ENCODE measurements at regions not wholly inside any gene's neighbourhood (a gene's known extent, or its start where the extent isn't known, plus 50 kb on each side); places are given as distances from the start of the nearest gene placed in this dataset.

DNA sequence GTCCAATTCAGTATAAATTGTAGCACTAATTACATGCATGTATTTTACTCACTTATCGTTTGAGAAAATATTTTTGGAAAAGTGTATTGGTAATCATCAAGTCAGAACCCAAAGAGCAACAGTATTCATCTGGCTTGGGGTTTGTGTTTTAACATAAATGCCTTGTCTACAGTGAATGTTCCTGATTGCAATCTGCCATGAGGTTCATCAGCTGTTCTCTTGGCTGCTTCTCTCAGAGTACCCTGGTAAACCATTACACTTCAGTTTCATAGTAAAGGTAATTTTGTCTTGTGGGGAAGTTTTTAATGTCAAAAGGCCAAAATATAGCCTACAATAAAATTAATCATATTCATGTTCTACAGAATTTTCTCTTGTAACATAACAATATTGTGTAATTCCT, 150.3 kb downstream of the IFI44 start:
- no peak for DNase-seq

DNA sequence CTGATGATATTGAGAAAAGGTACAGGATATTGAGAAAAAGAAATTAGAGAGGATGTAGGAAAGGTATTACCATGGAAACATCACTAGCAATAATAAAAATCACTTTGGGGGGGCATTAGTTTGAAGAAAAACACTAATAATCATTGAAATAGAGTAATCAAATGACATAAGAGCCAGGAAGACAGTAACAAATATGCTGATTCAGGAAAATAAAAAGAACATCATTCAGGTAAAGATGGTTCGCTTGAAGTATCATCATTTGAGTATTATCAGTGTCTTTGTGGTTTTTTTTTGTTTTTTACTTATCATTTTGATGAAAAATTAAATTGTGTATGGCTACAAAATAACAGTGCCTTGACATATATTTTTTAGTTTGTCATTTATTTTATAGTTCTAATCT, 164.5 kb downstream of the IFI44 start:
- DNase-seq, result no peak

DNA sequence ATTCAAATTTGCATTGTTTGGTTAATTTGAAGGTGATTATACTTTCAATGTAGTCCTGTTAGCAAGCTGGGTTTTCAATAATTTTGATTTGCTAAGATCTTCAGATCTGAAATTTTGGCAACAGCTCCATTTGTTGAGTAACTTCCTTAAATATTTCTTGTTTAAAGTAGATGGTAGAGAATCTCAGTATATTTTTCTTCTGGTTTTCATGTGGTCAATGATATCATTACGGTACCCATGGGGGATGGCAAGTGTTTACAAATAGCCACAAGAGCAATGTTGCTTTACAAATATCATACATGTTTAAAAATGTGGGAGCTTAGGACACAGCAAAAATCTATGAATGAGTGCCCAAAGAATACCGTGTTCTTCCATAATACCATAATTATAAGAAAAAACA, 175.9 kb downstream of the IFI44 start:
- DNase-seq, result no peak

DNA sequence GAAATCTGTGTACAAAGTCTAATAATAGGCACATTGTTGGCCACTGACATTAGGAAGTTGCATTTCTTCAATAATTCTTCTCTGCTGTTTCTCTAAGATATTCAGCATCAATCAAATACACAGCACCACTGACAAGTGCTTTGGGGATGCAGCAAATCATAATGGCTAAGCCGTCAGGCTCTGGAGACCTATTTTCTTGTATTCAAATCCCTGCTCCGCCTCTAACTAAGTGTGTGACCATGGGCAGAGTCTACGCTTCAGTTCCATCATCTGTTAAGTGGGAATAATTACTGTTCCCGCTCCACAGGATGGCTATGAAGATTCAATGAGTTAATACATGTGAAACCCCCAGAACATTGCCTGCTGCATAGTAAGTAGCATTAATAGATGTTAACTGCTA, 176.9 kb downstream of the ADGRL4 start:
- no peak for DNase-seq

DNA sequence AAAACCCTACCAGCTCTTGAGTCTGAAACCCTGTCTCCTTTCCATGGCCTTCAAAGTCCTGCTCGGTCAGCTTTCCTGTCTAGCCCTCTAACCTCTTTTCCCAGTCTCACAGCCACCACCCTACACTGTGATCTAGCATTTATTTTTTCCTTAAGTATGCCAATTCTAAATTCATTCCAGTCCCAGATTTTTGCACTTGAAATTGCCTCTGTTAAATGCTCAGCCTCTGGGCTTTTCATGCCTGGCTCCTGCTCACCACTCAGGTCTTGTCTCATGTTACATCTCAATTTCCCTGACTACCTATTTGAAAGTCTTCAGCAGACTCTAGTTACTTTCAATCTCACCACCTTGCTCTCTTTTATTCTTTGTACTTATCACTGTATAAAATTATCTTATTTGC, 176.2 kb downstream of the ADGRL4 start:
- no peak for DNase-seq

DNA sequence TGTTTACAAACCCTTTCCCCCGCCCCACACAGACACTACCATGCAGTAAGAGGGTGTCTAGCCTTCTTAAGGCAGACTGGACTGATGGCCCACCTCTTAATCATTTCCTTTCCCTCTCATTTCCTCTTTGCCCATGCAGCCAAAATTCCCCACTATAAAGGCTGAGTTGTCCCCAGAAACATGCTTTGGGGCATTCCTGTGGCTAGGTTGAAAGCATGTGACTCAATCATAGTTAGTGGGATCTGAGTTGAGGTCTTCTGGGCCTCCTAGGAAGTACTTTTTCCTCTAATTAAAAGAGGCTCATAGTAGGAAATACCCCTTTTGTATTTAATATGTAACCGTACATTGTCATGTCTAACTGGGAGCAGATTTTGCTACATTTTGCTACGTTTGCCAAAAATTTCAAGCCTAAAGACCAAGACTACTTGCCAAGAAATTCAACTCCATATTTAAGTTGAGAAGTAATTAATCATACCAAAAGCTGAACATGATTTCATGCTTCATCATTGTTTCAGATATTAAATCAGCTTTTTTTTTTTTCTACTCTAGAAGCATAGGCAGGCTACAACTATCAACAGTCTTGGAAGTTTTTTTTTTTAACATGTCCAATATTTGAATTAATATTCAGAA, 174.7 kb downstream of the ADGRL4 start:
- peak; percentile 64 for DNase-seq

DNA sequence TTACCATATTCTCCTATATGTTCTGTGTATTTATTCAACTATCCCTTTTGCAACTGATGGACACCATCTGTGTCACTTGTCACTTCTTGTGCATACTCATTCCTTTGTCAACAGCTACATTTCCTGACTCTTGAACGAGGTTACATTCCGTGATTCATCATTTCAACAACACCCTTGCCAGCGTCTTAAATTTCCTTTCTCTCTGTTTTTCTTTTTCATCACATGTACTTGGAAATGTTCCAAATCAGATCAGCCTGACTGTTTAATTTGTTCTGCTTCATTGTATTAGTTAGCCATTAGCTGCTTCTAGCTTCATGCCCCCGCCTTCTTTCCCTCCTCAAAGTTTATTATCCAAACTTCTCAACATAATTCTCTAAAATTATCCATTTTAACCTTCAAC, 173.0 kb downstream of the ADGRL4 start:
- DNase-seq, result peak; percentile 80

DNA sequence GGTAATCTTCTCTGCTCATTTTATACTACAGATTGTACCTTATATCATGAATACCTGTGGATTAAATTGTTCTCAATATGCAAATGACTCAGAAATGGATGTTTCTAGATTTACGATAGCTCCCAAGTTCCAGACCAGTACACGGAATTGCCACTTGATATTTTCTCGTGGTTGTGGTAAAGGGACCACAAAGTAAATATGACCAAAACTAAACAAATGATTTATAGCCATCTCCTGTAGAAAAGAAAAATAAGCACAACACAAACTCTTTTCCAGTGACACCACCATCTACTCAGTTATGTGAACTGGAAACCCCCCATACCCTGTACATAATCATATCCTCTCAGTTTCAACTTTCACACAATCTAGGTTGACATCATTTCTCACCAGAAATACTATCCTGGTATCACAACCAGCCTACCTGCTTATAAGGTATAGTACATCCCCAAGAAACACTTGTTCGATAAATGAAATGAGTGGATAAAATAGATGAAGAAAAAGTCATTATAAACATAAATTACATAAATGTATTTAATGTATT, 172.3 kb downstream of the ADGRL4 start:
- DNase-seq, result no peak

DNA sequence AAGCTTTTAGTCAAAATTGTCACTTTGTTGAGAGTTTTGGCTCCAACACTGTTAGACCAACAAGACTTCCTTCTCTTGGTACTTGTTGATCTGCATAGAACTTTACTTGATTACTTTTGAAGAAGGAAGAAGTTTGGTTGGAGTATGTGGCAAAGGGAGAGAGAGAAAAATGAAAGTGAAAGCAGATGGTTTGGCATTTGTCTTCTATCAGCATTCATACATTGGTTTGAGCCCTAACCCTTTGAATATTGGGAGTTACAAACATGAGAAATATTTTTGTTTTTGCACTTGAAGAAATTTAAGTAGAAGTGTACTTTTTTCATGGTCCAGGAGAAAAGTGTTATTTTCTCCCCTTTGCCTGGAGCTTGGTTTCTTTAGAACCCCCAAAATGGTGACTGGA, 169.8 kb downstream of the ADGRL4 start:
- no peak for DNase-seq

DNA sequence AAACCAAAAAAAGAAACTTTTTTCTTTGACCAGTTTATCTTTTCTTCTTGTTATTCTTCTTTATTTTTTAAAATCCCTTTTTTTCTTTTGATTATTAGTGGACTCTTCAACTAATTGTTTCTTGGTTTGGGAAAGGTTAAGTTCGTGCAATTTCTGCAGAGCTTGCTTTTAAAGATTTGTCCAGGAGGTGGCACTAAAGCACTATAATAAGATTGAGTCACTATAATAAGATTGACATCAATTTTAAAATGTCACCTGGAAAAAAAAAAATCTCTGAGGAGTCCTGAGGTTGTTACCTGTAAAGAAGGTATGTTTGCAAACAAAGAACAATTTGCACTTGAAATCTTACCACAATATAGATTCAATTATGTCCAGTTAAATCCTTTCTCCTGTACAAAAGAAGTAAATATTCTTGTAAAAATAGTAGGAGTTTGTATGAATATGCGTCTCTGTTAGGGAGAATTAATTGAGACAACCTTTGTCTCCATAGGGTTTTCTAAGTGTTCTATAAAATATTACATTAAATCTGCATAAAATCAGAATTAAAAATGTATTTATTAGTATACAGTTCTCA, 166.7 kb downstream of the ADGRL4 start:
- DNase-seq, result peak; percentile 78

All from dermis blood vessel endothelial cell (primary cell).